ENCODE measurements at regions not wholly inside any gene's neighbourhood (a gene's known extent, or its start where the extent isn't known, plus 50 kb on each side); places are given as distances from the start of the nearest gene placed in this dataset.

DNA sequence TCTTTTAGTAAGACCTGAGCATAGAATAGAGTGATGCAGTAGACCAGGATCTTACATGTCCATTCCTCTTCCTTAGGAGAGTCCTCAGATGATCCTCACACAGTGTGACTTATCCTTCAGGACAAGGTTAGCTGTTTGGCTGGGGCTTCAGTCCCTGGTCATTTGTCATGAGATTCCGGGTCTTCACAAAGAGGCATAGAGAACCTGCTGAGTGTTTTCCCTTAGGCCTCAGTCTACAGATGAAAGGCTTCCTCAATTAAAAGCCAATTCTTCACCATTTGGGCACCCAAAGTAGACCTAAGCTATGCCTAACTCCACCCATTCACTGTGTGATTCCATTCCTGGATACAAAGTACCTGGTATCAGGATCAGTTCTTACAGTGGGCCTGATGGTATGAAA is 329.8 kb upstream of the RUNX1 start:
- DNase-seq = no peak

DNA sequence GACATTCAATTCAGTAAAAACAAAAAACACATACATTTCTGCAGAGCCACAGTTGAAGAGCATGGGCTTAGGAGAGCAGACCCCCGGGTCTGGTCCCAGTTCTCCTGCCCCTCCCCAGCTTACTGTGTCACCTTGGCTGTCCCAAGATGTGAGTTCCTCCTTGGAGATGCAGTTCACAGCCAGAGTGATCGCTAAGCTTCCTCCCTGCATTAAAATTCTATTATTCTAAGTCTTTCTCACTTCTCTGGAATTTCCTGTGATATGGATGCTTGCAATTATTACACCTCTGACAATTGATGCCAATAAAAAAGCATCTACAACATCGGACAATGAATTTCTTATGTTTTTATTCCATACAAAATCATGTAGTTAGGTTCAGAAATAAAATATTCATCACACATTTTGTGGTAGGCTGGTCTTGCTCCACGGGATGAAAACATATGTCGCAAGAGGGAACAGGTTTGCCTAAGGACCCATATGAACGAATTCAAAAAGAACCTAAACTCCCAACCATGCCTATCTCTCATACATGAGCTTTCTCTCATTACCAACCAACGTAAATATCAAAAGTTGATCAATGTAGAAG is 328.5 kb upstream of the RUNX1 start:
- no peak for DNase-seq

DNA sequence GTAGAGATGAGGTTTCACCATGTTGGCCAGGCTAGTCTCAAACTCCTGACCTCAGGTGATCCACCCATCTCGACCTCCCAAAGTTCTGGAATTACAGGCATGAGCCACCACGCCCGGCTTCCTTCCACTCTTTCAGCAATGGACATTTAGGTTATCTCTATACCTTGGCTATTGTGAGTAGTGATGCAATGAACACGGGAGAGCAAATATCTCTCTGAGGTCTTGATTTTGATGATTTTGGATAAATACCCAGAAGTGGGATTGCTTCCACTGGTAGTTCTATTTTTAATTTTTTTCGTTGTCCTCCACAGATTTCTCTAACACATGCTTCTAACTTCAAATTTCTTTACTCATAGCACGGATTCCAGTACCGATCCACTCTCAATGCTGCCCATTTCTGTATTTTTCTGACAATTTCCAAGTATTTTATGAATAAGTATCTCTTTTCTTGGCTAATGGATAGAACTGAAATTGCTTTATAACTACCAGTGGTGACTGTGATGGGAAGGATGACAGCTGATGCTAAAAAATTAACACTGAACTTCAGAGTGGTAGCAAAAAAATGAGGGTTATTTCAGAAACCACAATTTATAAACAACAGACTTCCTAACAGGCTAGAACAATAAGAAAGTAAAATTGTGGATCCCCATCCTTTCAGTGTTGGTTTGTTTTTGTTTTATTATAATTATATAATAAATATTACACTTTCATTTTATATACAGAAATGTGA is 327.5 kb upstream of the RUNX1 start:
- no peak for DNase-seq

GRCh38 chr21:35375115-35375514 is 326.0 kb upstream of the RUNX1 start:
- DNase-seq = no peak

- no peak for DNase-seq
Measured at GRCh38 chr21:35373998-35374397, 324.9 kb upstream of the RUNX1 start.

GRCh38 chr21:35372201-35372600 is 323.1 kb upstream of the RUNX1 start:
- no peak for DNase-seq

GRCh38 chr21:35370671-35371070 is 321.6 kb upstream of the RUNX1 start:
- DNase-seq = no peak

DNA sequence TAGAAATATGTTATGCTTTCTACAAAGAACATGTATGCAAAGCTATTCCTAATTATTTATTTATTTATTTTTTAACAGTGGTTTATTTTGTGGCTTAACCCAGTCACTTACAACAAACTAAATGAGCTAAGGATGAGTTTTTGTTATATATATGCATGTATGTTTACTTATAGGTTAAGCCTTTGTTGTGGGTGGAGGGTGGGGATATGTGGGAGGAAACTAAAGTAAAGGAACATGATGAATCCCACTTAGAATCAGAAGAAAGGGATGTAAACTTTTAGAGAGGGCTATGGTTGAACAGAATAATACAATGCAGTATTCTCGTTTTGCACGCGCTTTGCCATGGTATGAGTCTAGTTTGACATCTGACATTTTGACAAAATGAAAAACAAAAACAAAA is 321.0 kb upstream of the RUNX1 start:
- DNase-seq = no peak

DNA sequence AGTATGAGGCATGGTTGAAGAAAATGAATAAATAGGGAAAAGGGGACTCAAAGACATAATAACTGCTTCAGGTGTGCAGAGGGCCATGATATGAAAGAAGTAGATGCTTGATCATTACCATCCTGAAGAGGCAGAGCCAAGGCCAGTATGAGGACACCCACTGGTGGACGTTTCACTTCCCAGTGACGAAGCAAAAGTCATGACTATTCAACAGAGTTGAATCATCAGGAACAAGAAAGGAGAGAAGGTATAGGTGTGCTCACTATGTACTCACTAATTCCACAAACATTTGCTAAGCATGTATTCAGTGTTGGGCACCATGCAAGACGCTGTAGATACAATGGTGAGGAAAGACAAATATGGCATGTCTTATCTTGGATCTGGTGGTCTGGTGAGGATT is 319.2 kb upstream of the RUNX1 start:
- no peak for DNase-seq

GRCh38 chr21:35367553-35367952 is 318.5 kb upstream of the RUNX1 start:
- DNase-seq = no peak

- no peak for DNase-seq
Measured at GRCh38 chr21:35366394-35367080, 317.4 kb upstream of the RUNX1 start.

GRCh38 chr21:35363458-35363857 is 314.4 kb upstream of the RUNX1 start:
- DNase-seq = no peak

DNA sequence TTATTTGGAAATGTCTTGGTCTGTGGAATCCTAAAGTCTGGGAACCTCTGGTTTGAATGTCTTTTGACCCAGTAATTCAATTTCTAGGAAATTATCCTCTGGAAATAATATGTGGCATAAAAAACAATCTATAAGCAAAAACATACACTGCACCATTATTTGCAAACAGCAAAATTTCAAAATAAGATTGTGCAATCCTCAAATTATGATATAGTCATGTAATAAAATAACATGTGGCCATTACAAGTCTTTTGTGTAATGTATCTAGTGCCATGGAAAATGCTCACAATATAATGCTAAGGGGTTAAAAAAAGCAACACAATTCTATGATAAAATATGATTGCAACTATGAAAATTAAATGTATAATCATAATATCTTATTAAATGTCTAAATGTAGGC is 312.9 kb upstream of the RUNX1 start:
- DNase-seq = no peak

GRCh38 chr21:35360870-35361570 is 311.9 kb upstream of the RUNX1 start:
- no peak for DNase-seq

DNA sequence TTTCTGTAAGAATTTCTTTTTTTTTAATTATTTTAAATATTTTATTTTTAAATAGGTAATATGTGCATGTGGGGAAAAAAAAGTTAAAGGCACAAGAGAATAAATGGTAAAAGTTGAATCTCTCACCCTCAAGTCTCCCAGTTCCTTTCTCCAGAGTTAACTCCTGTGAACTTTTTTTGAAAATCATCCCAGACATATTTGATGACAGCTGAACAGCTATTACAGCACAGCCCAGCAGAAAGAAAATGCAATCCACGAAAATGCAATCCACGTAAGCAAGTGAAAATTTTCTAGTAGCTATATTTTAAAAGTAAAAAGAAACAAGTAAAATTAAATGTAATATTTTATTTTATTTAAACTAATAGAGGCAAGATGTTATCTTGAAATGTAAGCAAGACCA is 310.0 kb upstream of the RUNX1 start:
- no peak for DNase-seq

GRCh38 chr21:35358008-35358407 is 308.9 kb upstream of the RUNX1 start:
- DNase-seq = no peak

DNA sequence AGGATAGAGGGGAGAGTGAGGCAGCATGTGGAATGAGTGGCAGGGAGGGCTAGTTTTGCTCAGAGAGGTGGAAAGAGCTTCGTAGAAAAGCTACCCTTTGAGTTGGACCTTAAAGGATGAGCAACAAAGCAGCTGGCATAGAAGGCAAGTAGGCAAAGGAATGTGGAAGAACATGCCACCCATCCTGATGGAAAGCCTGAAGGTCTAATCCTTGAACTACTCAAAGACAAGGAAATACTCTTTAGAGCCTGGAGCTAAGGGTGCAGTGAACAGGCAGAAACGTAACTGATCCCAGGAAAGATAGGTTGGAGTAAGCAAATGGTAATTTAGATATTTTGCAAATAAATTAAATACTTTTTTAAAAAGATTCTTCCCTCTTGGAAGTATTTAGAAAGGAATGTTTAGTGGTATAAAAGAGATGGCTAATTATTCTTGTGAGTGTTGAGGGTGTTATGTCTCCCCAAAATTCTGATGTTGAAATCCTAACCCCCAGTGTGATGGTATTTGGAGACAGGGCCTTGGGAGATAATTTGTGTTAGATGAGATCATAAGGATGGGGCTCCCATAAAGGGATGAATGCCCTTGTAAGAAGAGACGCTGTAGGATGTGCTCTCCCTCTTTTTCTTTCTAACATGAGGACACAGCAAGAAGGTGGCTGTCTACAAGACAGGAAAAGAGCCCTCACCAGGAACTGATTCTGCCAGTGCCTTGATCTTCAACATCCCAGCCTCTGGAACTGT is 308.1 kb upstream of the RUNX1 start:
- DNase-seq = no peak

GRCh38 chr21:35354078-35354477 is 305.0 kb upstream of the RUNX1 start:
- DNase-seq = no peak

- DNase-seq = no peak
Measured at GRCh38 chr21:35352793-35353192, 303.7 kb upstream of the RUNX1 start.

- DNase-seq = no peak
Measured at GRCh38 chr21:35352066-35352770, 303.1 kb upstream of the RUNX1 start.

GRCh38 chr21:35351434-35351833 is 302.3 kb upstream of the RUNX1 start:
- DNase-seq = no peak
